ENCODE measurements at regions not wholly inside any gene's neighbourhood (a gene's known extent, or its start where the extent isn't known, plus 50 kb on each side); places are given as distances from the start of the nearest gene placed in this dataset.

GRCh38 chr2:167697194-167697593 lies 550.2 kb downstream of the STK39 start:
- no peak overlapping the region for H3K4me3 ChIP-seq (ENCODE audit: low read depth, low read length)
- TF ChIP-seq CTCF (IDR thresholded peaks at IDR 0.05; ENCODE audit: low read depth, low read length): no peak

- H3K4me3 ChIP-seq (ENCODE audit: low read depth, low read length): no peak overlapping the region
- TF ChIP-seq CTCF (IDR thresholded peaks at IDR 0.05; ENCODE audit: low read depth, low read length): no peak
Observed at GRCh38 chr2:167692936-167693335, 554.5 kb downstream of the STK39 start.

GRCh38 chr2:167692191-167692590 lies 555.2 kb downstream of the STK39 start:
- H3K4me3 ChIP-seq (ENCODE audit: low read depth, low read length): no peak overlapping the region
- no peak for TF ChIP-seq CTCF (IDR thresholded peaks at IDR 0.05; ENCODE audit: low read depth, low read length)

GRCh38 chr2:167689444-167689843 lies 558.0 kb downstream of the STK39 start:
- TF ChIP-seq CTCF (IDR thresholded peaks at IDR 0.05; ENCODE audit: low read depth, low read length): no peak
- no peak overlapping the region for H3K4me3 ChIP-seq (ENCODE audit: low read depth, low read length)

GRCh38 chr2:167686691-167687090 lies 560.7 kb downstream of the STK39 start:
- TF ChIP-seq CTCF (IDR thresholded peaks at IDR 0.05; ENCODE audit: low read depth, low read length): no peak
- H3K4me3 ChIP-seq (ENCODE audit: low read depth, low read length): no peak overlapping the region

GRCh38 chr2:167681234-167682015 lies 566.0 kb downstream of the STK39 start:
- H3K4me3 ChIP-seq (ENCODE audit: low read depth, low read length): no peak overlapping the region
- TF ChIP-seq CTCF (IDR thresholded peaks at IDR 0.05; ENCODE audit: low read depth, low read length): no peak

GRCh38 chr2:167678158-167678557 lies 569.2 kb downstream of the STK39 start:
- no peak overlapping the region for H3K4me3 ChIP-seq (ENCODE audit: low read depth, low read length)
- no peak for TF ChIP-seq CTCF (IDR thresholded peaks at IDR 0.05; ENCODE audit: low read depth, low read length)

All from WI38 (cell line).